AG04449 (cell line): ENCODE measurements at regions not wholly inside any gene's neighbourhood (a gene's known extent, or its start where the extent isn't known, plus 50 kb on each side); places are given as distances from the start of the nearest gene placed in this dataset.

Experiments
- CTCF ChIA-PET: fragments of 350-600 bp; formaldehyde crosslinking; extraction: SDS; loops from one replicate; lab custom pipeline; 2021; ENCODE audit warnings: antibody characterized with exemption; lab: Yijun Ruan, JAX
- POLR2A ChIA-PET: fragments of 400-600, 350-600 bp; formaldehyde crosslinking; extraction: SDS; loops from one replicate; lab custom pipeline; 2020; ENCODE audit warnings: antibody characterized with exemption, inconsistent platforms; lab: Yijun Ruan, JAX
- DNase-seq: peaks from one replicate; pipeline ENCODE4 v3.0.0-alpha.2; 2010; ENCODE audit warnings: low read depth, low spot score
- H3K4me3 ChIP-seq: 2 replicates; pipeline ENCODE4 v1.5.1; 2011; ENCODE audit warnings: low read depth, mild to moderate bottlenecking, control low read depth, low read length
- CTCF ChIP-seq: IDR thresholded peaks from one replicate; pipeline ENCODE4 v1.5.1; 2011; ENCODE audit warnings: mild to moderate bottlenecking, moderate library complexity, low read length, control low read depth, inconsistent platforms; ENCODE audit not compliant: insufficient read depth; ENCODE audit errors: missing control alignments

DNA sequence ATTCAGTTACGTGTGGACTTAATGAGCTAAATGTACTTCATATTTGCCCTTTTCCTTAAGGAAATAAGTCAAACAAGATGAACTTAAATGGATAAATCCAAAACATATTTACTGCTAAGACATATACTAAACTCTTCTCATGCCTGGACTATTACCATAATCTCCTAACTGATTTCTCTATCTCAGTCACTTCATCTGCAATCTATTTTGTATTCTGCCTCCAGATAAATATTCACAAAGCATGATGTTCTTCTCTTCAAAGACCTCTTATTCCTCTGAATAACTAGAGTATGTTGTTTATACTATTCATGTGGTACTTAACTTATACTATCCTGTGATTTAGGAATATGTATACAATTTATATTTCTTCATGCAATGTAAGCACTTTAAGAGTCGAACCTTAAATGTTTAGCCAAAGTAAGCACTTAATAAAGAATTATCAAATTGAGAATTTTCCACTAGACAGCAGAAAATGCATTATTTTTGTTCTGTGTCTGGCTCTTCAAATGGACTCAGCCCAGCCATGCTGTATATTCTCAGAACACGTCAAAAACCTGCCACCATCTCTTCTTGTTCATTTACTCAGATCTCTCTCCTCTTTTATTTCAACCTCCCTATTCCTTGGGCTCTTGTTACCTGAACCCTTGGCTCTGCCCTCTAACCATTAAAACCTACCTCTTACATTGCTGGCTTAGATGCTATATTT lies 79.9 kb upstream of the ARHGAP28 start:
- H3K4me3 ChIP-seq, result no peak overlapping the region
- POLR2A ChIA-PET, result no interaction called here
- no peak for DNase-seq
- TF ChIP-seq CTCF, result no peak
- CTCF ChIA-PET, result no interaction called here

- POLR2A ChIA-PET, result no interaction called here
- no peak overlapping the region for H3K4me3 ChIP-seq
- CTCF ChIA-PET, result no interaction called here
- no peak for TF ChIP-seq CTCF
- no peak for DNase-seq
Observed at GRCh38 chr18:6650127-6650507, 79.4 kb upstream of the ARHGAP28 start.

DNA sequence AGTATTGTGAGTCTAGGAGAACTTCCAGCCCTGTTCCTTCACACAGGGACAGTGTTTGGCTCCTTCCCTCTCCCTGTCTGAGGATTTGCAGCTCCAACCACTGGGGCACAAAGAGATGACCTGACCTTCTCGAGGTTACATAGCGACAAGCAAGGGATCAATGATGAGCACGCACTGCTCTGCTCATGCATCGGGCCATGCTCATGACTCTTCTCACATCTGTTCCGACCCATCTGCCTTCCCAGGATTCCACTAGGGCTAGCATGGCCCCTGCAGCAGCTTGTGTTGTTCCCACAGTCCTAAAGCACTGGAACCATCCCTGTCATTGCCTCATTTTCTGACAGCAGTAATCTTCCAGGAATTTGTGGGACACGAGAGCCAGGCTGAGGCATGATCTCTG lies 78.8 kb upstream of the ARHGAP28 start:
- H3K4me3 ChIP-seq, result no peak overlapping the region
- DNase-seq, result no peak
- TF ChIP-seq CTCF, result no peak
- CTCF ChIA-PET, result no interaction called here
- POLR2A ChIA-PET, result no interaction called here

- POLR2A ChIA-PET, result no interaction called here
Observed at GRCh38 chr18:6652098-6652497, 77.4 kb upstream of the ARHGAP28 start.

DNA sequence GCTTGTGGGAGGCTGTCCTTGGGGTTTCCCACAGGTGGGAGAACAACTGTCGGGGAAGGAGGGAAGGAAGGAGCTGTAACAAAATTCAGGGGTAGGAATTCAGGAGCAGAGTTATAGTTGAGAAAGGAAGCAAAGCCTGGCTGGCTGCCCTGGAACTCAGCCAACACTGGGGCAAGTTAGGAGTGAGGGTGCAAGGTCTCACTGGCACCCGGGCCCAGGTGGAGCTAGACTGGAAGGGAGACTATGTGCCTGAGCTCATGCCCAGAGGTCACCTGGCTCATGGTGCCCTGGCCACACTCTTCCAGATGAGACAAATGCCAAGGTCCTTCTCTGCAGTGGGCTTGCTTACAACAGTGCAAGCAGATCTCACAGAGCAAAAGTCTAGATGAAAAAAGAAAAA lies 75.6 kb upstream of the ARHGAP28 start:
- CTCF ChIA-PET, result no interaction called here
- no peak overlapping the region for H3K4me3 ChIP-seq

More at GRCh38 chr18:6652098-6652497, 77.4 kb upstream of the ARHGAP28 start:
- DNase-seq, result no peak
- no peak overlapping the region for H3K4me3 ChIP-seq
- TF ChIP-seq CTCF, result no peak
- CTCF ChIA-PET, result no interaction called here

More for the DNA sequence above, 75.6 kb upstream of the ARHGAP28 start:
- TF ChIP-seq CTCF, result no peak
- DNase-seq, result no peak
- POLR2A ChIA-PET, result no interaction called here
